ENCODE measurements at regions not wholly inside any gene's neighbourhood (a gene's known extent, or its start where the extent isn't known, plus 50 kb on each side); places are given as distances from the start of the nearest gene placed in this dataset.
A peak's percentile ranks its signal among the peaks of the same experiment; 100 is the strongest.

GRCh38 chr15:92714477-92715401 lies 59.2 kb upstream of the FAM174B start:
- peak; percentile 76 for TF ChIP-seq CTCF (conservative IDR thresholded peaks at IDR 0.05; ENCODE audit: low read depth, low read length)
- peak; percentile 21 for DNase-seq (ENCODE audit: low read depth)
- H3K4me3 ChIP-seq (ENCODE audit: low read length) = peak overlapping the region; percentile 61

GRCh38 chr15:92715758-92716157 lies 60.2 kb upstream of the FAM174B start:
- peak; percentile 93 for DNase-seq (ENCODE audit: low read depth)
- H3K4me3 ChIP-seq (ENCODE audit: low read length) = no peak overlapping the region
- TF ChIP-seq CTCF (conservative IDR thresholded peaks at IDR 0.05; ENCODE audit: low read depth, low read length) = no peak

GRCh38 chr15:92719021-92719420 lies 63.4 kb upstream of the FAM174B start:
- no peak for DNase-seq (ENCODE audit: low read depth)
- no peak for TF ChIP-seq CTCF (conservative IDR thresholded peaks at IDR 0.05; ENCODE audit: low read depth, low read length)

GRCh38 chr15:92724144-92724543 lies 68.6 kb upstream of the FAM174B start:
- no peak for TF ChIP-seq CTCF (conservative IDR thresholded peaks at IDR 0.05; ENCODE audit: low read depth, low read length)
- DNase-seq (ENCODE audit: low read depth) = no peak
- H3K4me3 ChIP-seq (ENCODE audit: low read length) = no peak overlapping the region

More at GRCh38 chr15:92719021-92719420, 63.4 kb upstream of the FAM174B start:
- no peak overlapping the region for H3K4me3 ChIP-seq (ENCODE audit: low read length)

GRCh38 chr15:92725171-92725570 lies 69.6 kb upstream of the FAM174B start:
- H3K4me3 ChIP-seq (ENCODE audit: low read length) = no peak overlapping the region
- no peak for DNase-seq (ENCODE audit: low read depth)
- TF ChIP-seq CTCF (conservative IDR thresholded peaks at IDR 0.05; ENCODE audit: low read depth, low read length) = no peak

GRCh38 chr15:92728266-92728665 lies 72.7 kb upstream of the FAM174B start:
- no peak for DNase-seq (ENCODE audit: low read depth)
- TF ChIP-seq CTCF (conservative IDR thresholded peaks at IDR 0.05; ENCODE audit: low read depth, low read length) = no peak
- no peak overlapping the region for H3K4me3 ChIP-seq (ENCODE audit: low read length)

All from retinal pigment epithelial cell (primary cell).